DND-41 (cell line): ENCODE measurements at regions not wholly inside any gene's neighbourhood (a gene's known extent, or its start where the extent isn't known, plus 50 kb on each side); places are given as distances from the start of the nearest gene placed in this dataset.

Source experiments
- CTCF ChIP-seq: IDR thresholded peaks from 2 replicates; pipeline ENCODE4 v1.5.1; 2012; ENCODE audit warnings: borderline replicate concordance, low read length, moderate library complexity, mild to moderate bottlenecking; ENCODE audit not compliant: poor library complexity, severe bottlenecking; ENCODE audit errors: extremely low read depth
- EZH2 ChIP-seq: IDR thresholded peaks from 3 replicates; pipeline ENCODE4 v1.6.1; 2012; ENCODE audit warnings: borderline replicate concordance, low read depth, mild to moderate bottlenecking, moderate library complexity, low read length, inconsistent platforms; ENCODE audit not compliant: severe bottlenecking

DNA sequence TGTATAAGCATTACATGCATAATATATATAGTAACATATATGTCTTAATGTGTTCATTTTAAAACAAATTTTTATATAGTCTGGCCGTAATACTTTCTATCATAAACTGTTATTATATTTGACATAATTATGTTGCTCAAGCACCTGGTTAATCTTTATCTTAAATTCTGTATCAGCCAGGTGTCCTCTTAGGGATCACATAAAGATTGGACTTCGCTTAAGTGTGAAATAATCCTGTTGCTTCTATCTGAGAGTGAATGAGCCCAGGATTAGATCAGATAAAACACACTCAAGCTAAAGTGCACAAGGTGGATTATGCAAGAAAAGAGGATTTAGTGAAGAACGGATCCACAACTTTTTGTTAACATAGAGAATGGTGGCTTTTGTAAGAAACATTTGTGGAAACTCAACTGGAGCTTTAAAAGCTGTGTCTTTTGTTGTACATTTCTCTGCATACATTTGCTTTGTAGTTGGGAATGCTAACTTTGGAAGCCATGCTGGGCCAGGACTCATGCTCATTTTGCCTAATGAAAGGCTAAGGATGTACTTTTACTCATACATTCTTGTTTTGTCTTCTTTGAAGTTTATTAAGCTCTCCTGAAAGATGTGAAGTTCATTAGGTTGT is 437.8 kb downstream of the ZIC1 start:
- TF ChIP-seq CTCF (no peak), EZH2 (no peak)
